HT1080 (cell line): ENCODE measurements at regions not wholly inside any gene's neighbourhood (a gene's known extent, or its start where the extent isn't known, plus 50 kb on each side); places are given as distances from the start of the nearest gene placed in this dataset.

Experiments
- DNase-seq: peaks from one replicate; pipeline ENCODE4 v3.0.0-alpha.2; 2015; ENCODE audit warnings: low read depth

- DNase-seq = no peak
Measured at GRCh38 chr2:238738917-238739316, 109.0 kb upstream of the TWIST2 start.

- peak; percentile 12 for DNase-seq
Measured at GRCh38 chr2:238739668-238740067, 108.2 kb upstream of the TWIST2 start.

GRCh38 chr2:238741277-238741676, 106.6 kb upstream of the TWIST2 start:
- no peak for DNase-seq

GRCh38 chr2:238742066-238742465, 105.8 kb upstream of the TWIST2 start:
- DNase-seq = no peak

GRCh38 chr2:238742664-238743063, 105.2 kb upstream of the TWIST2 start:
- DNase-seq = no peak

GRCh38 chr2:238743243-238744065, 104.4 kb upstream of the TWIST2 start:
- DNase-seq = no peak

- DNase-seq = no peak
Measured at GRCh38 chr2:238744951-238745350, 102.9 kb upstream of the TWIST2 start.

- no peak for DNase-seq
Measured at GRCh38 chr2:238745997-238746396, 101.9 kb upstream of the TWIST2 start.

GRCh38 chr2:238747114-238747513, 100.8 kb upstream of the TWIST2 start:
- no peak for DNase-seq

- no peak for DNase-seq
Measured at GRCh38 chr2:238747557-238747956, 100.3 kb upstream of the TWIST2 start.

- no peak for DNase-seq
Measured at GRCh38 chr2:238750212-238750904, 97.5 kb upstream of the TWIST2 start.

GRCh38 chr2:238754259-238754658, 93.6 kb upstream of the TWIST2 start:
- peak; percentile 30 for DNase-seq

- peak; percentile 9 for DNase-seq
Measured at GRCh38 chr2:238761868-238762267, 86.0 kb upstream of the TWIST2 start.

- DNase-seq = no peak
Measured at GRCh38 chr2:238763471-238763995, 84.4 kb upstream of the TWIST2 start.

GRCh38 chr2:238765590-238765989, 82.3 kb upstream of the TWIST2 start:
- no peak for DNase-seq

GRCh38 chr2:238771218-238771617, 76.7 kb upstream of the TWIST2 start:
- no peak for DNase-seq

- DNase-seq = no peak
Measured at GRCh38 chr2:238771639-238772038, 76.2 kb upstream of the TWIST2 start.

- DNase-seq = no peak
Measured at GRCh38 chr2:238772635-238773297, 75.1 kb upstream of the TWIST2 start.

GRCh38 chr2:238773472-238773871, 74.4 kb upstream of the TWIST2 start:
- DNase-seq = no peak

- DNase-seq = no peak
Measured at GRCh38 chr2:238774071-238774470, 73.8 kb upstream of the TWIST2 start.

GRCh38 chr2:238774980-238775509, 72.8 kb upstream of the TWIST2 start:
- no peak for DNase-seq

GRCh38 chr2:238775591-238775990, 72.3 kb upstream of the TWIST2 start:
- DNase-seq = no peak
